Keratinocyte (primary cell): ENCODE measurements at regions not wholly inside any gene's neighbourhood (a gene's known extent, or its start where the extent isn't known, plus 50 kb on each side); places are given as distances from the start of the nearest gene placed in this dataset.

Experiments
- CTCF ChIP-seq, 3 experiments: IDR thresholded peaks in 1 of 3; conservative IDR thresholded peaks in 1 of 3; optimal IDR thresholded peaks in 1 of 3; 2 replicates in 2 of 3; 3 replicates in 1 of 3; pipeline versions ENCODE3 to v1.5.1; 2011; ENCODE audit warnings: low read length in 3 of 3, mild to moderate bottlenecking in 3 of 3, moderate library complexity in 2 of 3, control low read depth in 1 of 3, inconsistent platforms in 1 of 3; ENCODE audit not compliant: insufficient read depth in 2 of 3; ENCODE audit errors: extremely low read depth in 1 of 3
- EZH2 ChIP-seq: IDR thresholded peaks from one replicate; pipeline ENCODE4 v1.6.1; 2012; ENCODE audit warnings: inconsistent platforms, mild to moderate bottlenecking, low read length, moderate library complexity

- no peak for TF ChIP-seq CTCF (optimal IDR thresholded peaks at IDR 0.05 in 1 of 3, IDR thresholded peaks at IDR 0.05 in 1 of 3, conservative IDR thresholded peaks at IDR 0.05 in 1 of 3; ENCODE audit: extremely low read depth in 1 of 3, insufficient read depth in 2 of 3, low read length in 3 of 3)
- no peak for TF ChIP-seq EZH2
Observed at GRCh38 chr16:46428108-46429061, 192.8 kb downstream of the SHCBP1 start.
